CD8-positive, alpha-beta memory T cell (primary cell): ENCODE measurements at regions not wholly inside any gene's neighbourhood (a gene's known extent, or its start where the extent isn't known, plus 50 kb on each side); places are given as distances from the start of the nearest gene placed in this dataset.

ENCODE experiments used
- CTCF ChIA-PET: fragments of 350-600 bp; sonication (Branson Sonifier 250); formaldehyde crosslinking; loops from one replicate; lab custom pipeline; 2021; ENCODE audit warnings: antibody characterized with exemption; lab: Charles Lee
- POLR2A ChIA-PET: fragments of 350-600 bp; sonication (Branson Sonifier 250); formaldehyde crosslinking; loops from one replicate; lab custom pipeline; 2021; ENCODE audit warnings: antibody characterized with exemption; lab: Charles Lee
- DNase-seq, 5 donors: peaks; one replicate each; pipeline versions ENCODE4 v3.0.0 to v3.0.0-alpha.2; 2020 to 2022; ENCODE audit warnings: mixed read lengths in 1 of 5
- H3K27ac ChIP-seq: one replicate; pipeline ENCODE4 v1.7.0; 2013; ENCODE audit warnings: low read depth, mild to moderate bottlenecking, low read length, moderate library complexity
- H3K27me3 ChIP-seq: 2 replicates; pipeline ENCODE4 v1.7.0; 2013; ENCODE audit warnings: low read length, mild to moderate bottlenecking; ENCODE audit not compliant: insufficient read depth, poor library complexity, severe bottlenecking
- H3K36me3 ChIP-seq: 2 replicates; pipeline ENCODE4 v1.7.0; 2013; ENCODE audit warnings: mild to moderate bottlenecking, low read length, moderate library complexity; ENCODE audit not compliant: insufficient read depth
- H3K4me1 ChIP-seq: 2 replicates; pipeline ENCODE4 v1.7.0; 2013; ENCODE audit warnings: mild to moderate bottlenecking, low read length, moderate library complexity; ENCODE audit not compliant: insufficient read depth
- H3K4me3 ChIP-seq: 2 replicates; pipeline ENCODE4 v1.7.0; 2013; ENCODE audit warnings: mild to moderate bottlenecking, low read length
- H3K9me3 ChIP-seq: 2 replicates; pipeline ENCODE4 v1.7.0; 2013; ENCODE audit warnings: mild to moderate bottlenecking, low read length
- H3K27ac Mint-ChIP-seq, 8 donors: one replicate each; pipeline ENCODE4 v1.8.0; 2020 to 2021; ENCODE audit warnings: mixed read lengths in 8 of 8, mild to moderate bottlenecking in 6 of 8, inconsistent platforms in 3 of 8, moderate library complexity in 3 of 8
- H3K27me3 Mint-ChIP-seq, 2 donors: one replicate each; pipeline ENCODE4 v1.8.0; 2020 to 2021; ENCODE audit warnings: mixed read lengths in 2 of 2, mild to moderate bottlenecking in 1 of 2, moderate library complexity in 1 of 2
- H3K36me3 Mint-ChIP-seq, 3 donors: one replicate each; pipeline ENCODE4 v1.8.0; 2020 to 2021; ENCODE audit warnings: mixed read lengths in 3 of 3, inconsistent platforms in 1 of 3, mild to moderate bottlenecking in 1 of 3
- H3K4me1 Mint-ChIP-seq, 3 donors: one replicate each; pipeline ENCODE4 v1.8.0; 2020 to 2021; ENCODE audit warnings: mixed read lengths in 3 of 3, inconsistent platforms in 1 of 3, mild to moderate bottlenecking in 1 of 3
- H3K4me3 Mint-ChIP-seq, 7 donors: one replicate each; pipeline ENCODE4 v1.8.0; 2020 to 2021; ENCODE audit warnings: mixed read lengths in 7 of 7, mild to moderate bottlenecking in 6 of 7, moderate library complexity in 4 of 7, inconsistent platforms in 2 of 7
- H3K9me3 Mint-ChIP-seq, 5 donors: one replicate each; pipeline ENCODE4 v1.8.0; 2020 to 2022; ENCODE audit warnings: mixed read lengths in 5 of 5, mild to moderate bottlenecking in 3 of 5, moderate library complexity in 2 of 5, inconsistent platforms in 1 of 5

GRCh38 chr17:33785281-33785680, 469.8 kb upstream of the CCL2 start:
- no peak for DNase-seq
- H3K36me3 ChIP-seq = no peaks in the 10 kb centered on the region
- H3K27ac Mint-ChIP-seq = no peak overlapping the region
- ChIA-PET CTCF (interaction anchor here (1.4 kb wide), 1 partner anchor 13 kb away, joined by 4 read pairs; no protein-coding TSS in a partner anchor), POLR2A (no interaction called here)
- H3K36me3 Mint-ChIP-seq = no peaks in the 10 kb centered on the region
- no peaks in the 10 kb centered on the region for H3K27me3 ChIP-seq
- no peaks in the 10 kb centered on the region for H3K9me3 ChIP-seq
- H3K4me1 Mint-ChIP-seq = no peaks in the 10 kb centered on the region
- H3K4me3 ChIP-seq = no peak overlapping the region
- peaks cover 0 to 3% (median 0%) of the 10 kb centered on the region in 5 donors for H3K9me3 Mint-ChIP-seq
- H3K4me3 Mint-ChIP-seq = no peak overlapping the region
- H3K4me1 ChIP-seq = no peaks in the 10 kb centered on the region
- peaks cover 3 to 15% of the 10 kb centered on the region in 2 donors for H3K27me3 Mint-ChIP-seq
- no peak overlapping the region for H3K27ac ChIP-seq

- POLR2A ChIA-PET = no interaction called here
- no peaks in the 10 kb centered on the region for H3K4me1 Mint-ChIP-seq
Measured at GRCh38 chr17:33786478-33786877, 468.6 kb upstream of the CCL2 start.

GRCh38 chr17:33789658-33790057, 465.4 kb upstream of the CCL2 start:
- H3K4me3 ChIP-seq = no peak overlapping the region
- H3K4me1 ChIP-seq = no peaks in the 10 kb centered on the region
- Mint-ChIP-seq H3K27ac (no peak overlapping the region), H3K4me3 (no peak overlapping the region), H3K4me1 (no peaks in the 10 kb centered on the region), H3K36me3 (no peaks in the 10 kb centered on the region), H3K27me3 (peaks cover 0 to 11% of the 10 kb centered on the region in 2 donors), H3K9me3 (peaks cover 0 to 3% (median 0%) of the 10 kb centered on the region in 5 donors)
- DNase-seq = no peak
- no peaks in the 10 kb centered on the region for H3K27me3 ChIP-seq
- no peak overlapping the region for H3K27ac ChIP-seq
- POLR2A ChIA-PET = no interaction called here
- no peaks in the 10 kb centered on the region for H3K36me3 ChIP-seq
- H3K9me3 ChIP-seq = no peaks in the 10 kb centered on the region
- CTCF ChIA-PET = no interaction called here

More at GRCh38 chr17:33786478-33786877, 468.6 kb upstream of the CCL2 start:
- H3K36me3 Mint-ChIP-seq = no peaks in the 10 kb centered on the region
- Histone ChIP-seq H3K9me3 (no peaks in the 10 kb centered on the region), H3K27ac (no peak overlapping the region), H3K36me3 (no peaks in the 10 kb centered on the region), H3K4me1 (no peaks in the 10 kb centered on the region), H3K4me3 (no peak overlapping the region), H3K27me3 (no peaks in the 10 kb centered on the region)
- CTCF ChIA-PET = no interaction called here
- H3K27ac Mint-ChIP-seq = no peak overlapping the region
- no peak for DNase-seq
- no peak overlapping the region for H3K4me3 Mint-ChIP-seq
- peaks cover 3 to 9% of the 10 kb centered on the region in 2 donors for H3K27me3 Mint-ChIP-seq
- peaks cover 0 to 3% (median 0%) of the 10 kb centered on the region in 5 donors for H3K9me3 Mint-ChIP-seq

- ChIA-PET CTCF (no interaction called here), POLR2A (no interaction called here)
- H3K4me3 ChIP-seq = no peak overlapping the region
- H3K9me3 Mint-ChIP-seq = peaks cover 0 to 2% (median 0%) of the 10 kb centered on the region in 5 donors
- no peaks in the 10 kb centered on the region for H3K9me3 ChIP-seq
- H3K4me3 Mint-ChIP-seq = no peak overlapping the region
- peaks cover 2 to 39% of the 10 kb centered on the region in 2 donors for H3K27me3 Mint-ChIP-seq
- no peaks in the 10 kb centered on the region for H3K36me3 Mint-ChIP-seq
- H3K36me3 ChIP-seq = no peaks in the 10 kb centered on the region
- H3K27ac ChIP-seq = no peak overlapping the region
- H3K27ac Mint-ChIP-seq = no peak overlapping the region
- H3K27me3 ChIP-seq = no peaks in the 10 kb centered on the region
- no peak for DNase-seq
- H3K4me1 ChIP-seq = no peaks in the 10 kb centered on the region
- no peaks in the 10 kb centered on the region for H3K4me1 Mint-ChIP-seq
Measured at GRCh38 chr17:33797181-33797580, 457.9 kb upstream of the CCL2 start.

- Histone ChIP-seq H3K9me3 (no peaks in the 10 kb centered on the region), H3K27ac (no peak overlapping the region), H3K36me3 (no peaks in the 10 kb centered on the region), H3K4me3 (no peak overlapping the region), H3K27me3 (no peaks in the 10 kb centered on the region), H3K4me1 (no peaks in the 10 kb centered on the region)
- no peaks in the 10 kb centered on the region for H3K4me1 Mint-ChIP-seq
- H3K36me3 Mint-ChIP-seq = no peaks in the 10 kb centered on the region
- ChIA-PET POLR2A (no interaction called here), CTCF (no interaction called here)
- no peak overlapping the region for H3K27ac Mint-ChIP-seq
- H3K9me3 Mint-ChIP-seq = peaks cover 0 to 2% (median 0%) of the 10 kb centered on the region in 5 donors
- no peak overlapping the region for H3K4me3 Mint-ChIP-seq
- DNase-seq = no peak
- H3K27me3 Mint-ChIP-seq = peaks cover 5 to 43% of the 10 kb centered on the region in 2 donors
Measured at GRCh38 chr17:33798308-33798707, 456.8 kb upstream of the CCL2 start.

GRCh38 chr17:33802349-33803198, 452.5 kb upstream of the CCL2 start:
- H3K4me3 ChIP-seq = no peak overlapping the region
- no peak for DNase-seq
- POLR2A ChIA-PET = no interaction called here
- H3K27me3 ChIP-seq = no peaks in the 10 kb centered on the region
- no peaks in the 10 kb centered on the region for H3K36me3 ChIP-seq
- H3K4me1 Mint-ChIP-seq = no peaks in the 10 kb centered on the region
- peaks cover 0 to 3% (median 0%) of the 10 kb centered on the region in 5 donors for H3K9me3 Mint-ChIP-seq
- no peaks in the 10 kb centered on the region for H3K4me1 ChIP-seq
- H3K9me3 ChIP-seq = no peaks in the 10 kb centered on the region
- H3K27ac ChIP-seq = no peak overlapping the region
- H3K36me3 Mint-ChIP-seq = no peaks in the 10 kb centered on the region
- H3K27ac Mint-ChIP-seq = no peak overlapping the region
- CTCF ChIA-PET = no interaction called here
- no peak overlapping the region for H3K4me3 Mint-ChIP-seq
- peaks cover 5 to 52% of the 10 kb centered on the region in 2 donors for H3K27me3 Mint-ChIP-seq

- POLR2A ChIA-PET = no interaction called here
- H3K27ac ChIP-seq = no peak overlapping the region
- Mint-ChIP-seq H3K27me3 (peaks cover 5 to 48% of the 10 kb centered on the region in 2 donors), H3K4me3 (no peak overlapping the region), H3K27ac (no peak overlapping the region), H3K36me3 (no peaks in the 10 kb centered on the region), H3K9me3 (peaks cover 0 to 3% (median 0%) of the 10 kb centered on the region in 5 donors), H3K4me1 (no peaks in the 10 kb centered on the region)
- no peaks in the 10 kb centered on the region for H3K27me3 ChIP-seq
- H3K4me3 ChIP-seq = no peak overlapping the region
- DNase-seq = no peak
- no peaks in the 10 kb centered on the region for H3K4me1 ChIP-seq
- H3K36me3 ChIP-seq = no peaks in the 10 kb centered on the region
- no peaks in the 10 kb centered on the region for H3K9me3 ChIP-seq
- CTCF ChIA-PET = no interaction called here
Measured at GRCh38 chr17:33803199-33803685, 451.8 kb upstream of the CCL2 start.

GRCh38 chr17:33803686-33804085, 451.4 kb upstream of the CCL2 start:
- Histone ChIP-seq H3K4me1 (no peaks in the 10 kb centered on the region), H3K4me3 (no peak overlapping the region), H3K9me3 (no peaks in the 10 kb centered on the region), H3K36me3 (no peaks in the 10 kb centered on the region), H3K27ac (no peak overlapping the region), H3K27me3 (no peaks in the 10 kb centered on the region)
- Mint-ChIP-seq H3K9me3 (peaks cover 0 to 3% (median 0%) of the 10 kb centered on the region in 5 donors), H3K36me3 (no peaks in the 10 kb centered on the region), H3K4me3 (no peak overlapping the region), H3K4me1 (no peaks in the 10 kb centered on the region), H3K27ac (no peak overlapping the region), H3K27me3 (peaks cover 5 to 45% of the 10 kb centered on the region in 2 donors)
- DNase-seq = no peak
- POLR2A ChIA-PET = no interaction called here
- CTCF ChIA-PET = interaction anchor here (0.6 kb wide), 1 partner anchor 26 kb away, joined by 3 read pairs; no protein-coding TSS in a partner anchor
